ENCODE measurements at regions not wholly inside any gene's neighbourhood (a gene's known extent, or its start where the extent isn't known, plus 50 kb on each side); places are given as distances from the start of the nearest gene placed in this dataset.

DNA sequence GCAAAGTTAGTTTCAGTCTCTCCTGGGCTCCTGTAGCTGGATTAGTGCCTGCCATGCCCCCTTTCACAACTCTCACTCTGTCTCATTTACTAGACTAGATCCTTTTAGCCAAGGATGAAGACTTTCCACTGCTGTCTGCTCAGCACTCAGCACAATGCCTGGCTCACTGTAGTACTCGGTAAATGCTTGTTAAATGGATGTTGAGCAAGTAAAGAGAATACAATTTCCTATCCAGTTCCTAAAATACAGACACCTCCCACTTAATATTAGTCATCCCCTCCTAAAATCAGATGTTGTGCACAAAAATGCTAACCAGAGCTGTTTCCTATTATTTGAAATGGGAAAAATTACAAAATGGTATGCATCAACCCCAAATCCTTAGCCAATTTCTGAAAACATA lies 195.8 kb downstream of the SREK1 start:
- H3K36me3 ChIP-seq (ENCODE audit: control insufficient read depth, insufficient read depth, low read length), result no peaks in the 10 kb centered on the region
- H3K27me3 ChIP-seq (ENCODE audit: control insufficient read depth, insufficient read depth, low read length), result no peaks in the 10 kb centered on the region
- ChIA-PET CTCF (no interaction called here), POLR2A (no interaction called here)
- no peak for DNase-seq (ENCODE audit: low read depth)
- no peak overlapping the region for H3K4me3 ChIP-seq (ENCODE audit: low read depth, low read length)
- TF ChIP-seq CTCF (IDR thresholded peaks at IDR 0.05; ENCODE audit: insufficient read depth, low read depth, low read length), result no peak

- DNase-seq (ENCODE audit: low read depth), result no peak
- Histone ChIP-seq H3K27me3 (ENCODE audit: control insufficient read depth, insufficient read depth, low read length) (no peaks in the 10 kb centered on the region), H3K4me3 (ENCODE audit: low read depth, low read length) (no peak overlapping the region), H3K36me3 (ENCODE audit: control insufficient read depth, insufficient read depth, low read length) (no peaks in the 10 kb centered on the region)
- ChIA-PET POLR2A (interaction anchor here (0.6 kb wide), 1 partner anchor 231 kb away, joined by 3 read pairs; no protein-coding TSS in a partner anchor), CTCF (no interaction called here)
- TF ChIP-seq CTCF (IDR thresholded peaks at IDR 0.05; ENCODE audit: insufficient read depth, low read depth, low read length), result no peak
These were observed 196.7 kb downstream of the SREK1 start for GRCh38 chr5:66340786-66341185.

GRCh38 chr5:66342341-66342880 lies 198.3 kb downstream of the SREK1 start:
- CTCF ChIA-PET, result no interaction called here

DNA sequence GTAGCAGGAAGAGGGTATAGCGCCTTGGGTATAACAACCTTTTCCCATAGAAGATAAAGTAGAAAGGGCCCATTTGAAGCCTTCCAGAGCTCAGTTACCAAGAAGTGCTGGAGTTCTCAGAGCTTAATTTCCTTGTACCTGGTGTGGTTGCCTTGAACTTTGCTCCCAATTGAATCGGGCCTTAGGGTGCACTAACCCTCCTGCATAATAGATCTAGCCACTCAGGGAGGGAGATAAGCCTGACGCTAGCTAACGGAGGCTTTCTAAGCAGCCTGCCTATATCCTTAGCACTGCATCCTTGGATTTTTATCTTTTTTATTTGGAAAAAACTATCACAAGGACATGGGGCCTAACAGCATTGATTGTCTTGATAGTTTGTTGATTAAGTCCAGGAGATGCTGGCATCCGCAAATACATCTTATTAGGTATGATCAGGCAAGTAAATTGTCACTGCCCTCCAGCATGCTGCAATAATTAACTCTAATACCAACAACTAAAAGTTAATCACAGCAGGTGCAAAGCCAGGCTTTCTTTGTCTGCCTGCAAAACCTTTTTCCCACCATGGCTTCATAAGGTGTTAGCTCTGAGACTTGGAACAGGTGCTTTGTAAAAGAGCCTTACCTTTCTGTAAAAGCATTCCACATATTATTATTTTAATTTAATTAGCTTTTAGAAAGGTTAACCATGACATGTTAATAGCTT lies 199.4 kb downstream of the SREK1 start:
- TF ChIP-seq CTCF (IDR thresholded peaks at IDR 0.05; ENCODE audit: insufficient read depth, low read depth, low read length), result no peak
- no peak for DNase-seq (ENCODE audit: low read depth)
- CTCF ChIA-PET, result interaction anchor here (1.1 to 1.9 kb wide), 2 partner anchors 35 to 38 kb away, joined by 5 to 8 read pairs; no protein-coding TSS in a partner anchor
- Histone ChIP-seq H3K4me3 (ENCODE audit: low read depth, low read length) (no peak overlapping the region), H3K36me3 (ENCODE audit: control insufficient read depth, insufficient read depth, low read length) (no peaks in the 10 kb centered on the region), H3K27me3 (ENCODE audit: control insufficient read depth, insufficient read depth, low read length) (no peaks in the 10 kb centered on the region)
- POLR2A ChIA-PET, result no interaction called here

More at GRCh38 chr5:66342341-66342880, 198.3 kb downstream of the SREK1 start:
- no peak for DNase-seq (ENCODE audit: low read depth)
- no peak for TF ChIP-seq CTCF (IDR thresholded peaks at IDR 0.05; ENCODE audit: insufficient read depth, low read depth, low read length)
- no peak overlapping the region for H3K4me3 ChIP-seq (ENCODE audit: low read depth, low read length)
- no peaks in the 10 kb centered on the region for H3K27me3 ChIP-seq (ENCODE audit: control insufficient read depth, insufficient read depth, low read length)
- no peaks in the 10 kb centered on the region for H3K36me3 ChIP-seq (ENCODE audit: control insufficient read depth, insufficient read depth, low read length)
- POLR2A ChIA-PET, result no interaction called here

DNA sequence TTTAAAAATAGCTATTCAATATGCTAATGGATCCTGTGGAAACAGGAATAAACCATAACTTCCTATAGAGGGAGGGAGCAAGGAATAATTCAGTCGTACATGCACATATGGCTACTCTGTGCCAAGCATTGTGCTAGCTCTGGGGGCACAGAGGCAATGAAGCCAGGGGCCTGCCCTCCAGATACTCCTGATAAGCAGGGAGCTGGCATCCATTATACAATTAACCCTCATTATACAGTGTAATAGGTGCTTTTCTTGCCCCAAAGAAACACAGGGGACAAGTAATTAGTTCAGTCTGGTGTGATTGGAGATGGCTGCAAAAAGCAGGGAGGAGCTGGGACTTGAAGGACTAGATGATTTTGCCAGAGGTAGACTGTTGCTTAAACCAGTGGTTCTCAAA lies 200.4 kb downstream of the SREK1 start:
- Histone ChIP-seq H3K27me3 (ENCODE audit: control insufficient read depth, insufficient read depth, low read length) (no peaks in the 10 kb centered on the region), H3K36me3 (ENCODE audit: control insufficient read depth, insufficient read depth, low read length) (no peaks in the 10 kb centered on the region), H3K4me3 (ENCODE audit: low read depth, low read length) (no peak overlapping the region)
- DNase-seq (ENCODE audit: low read depth), result no peak
- no peak for TF ChIP-seq CTCF (IDR thresholded peaks at IDR 0.05; ENCODE audit: insufficient read depth, low read depth, low read length)
- ChIA-PET POLR2A (no interaction called here), CTCF (interaction anchor here (0.9 to 1.9 kb wide), 3 partner anchors 12 to 39 kb away, joined by 4 to 8 read pairs (median 5); no protein-coding TSS in a partner anchor)

Measured in BJ (cell line).